ENCODE measurements at regions not wholly inside any gene's neighbourhood (a gene's known extent, or its start where the extent isn't known, plus 50 kb on each side); places are given as distances from the start of the nearest gene placed in this dataset.

DNA sequence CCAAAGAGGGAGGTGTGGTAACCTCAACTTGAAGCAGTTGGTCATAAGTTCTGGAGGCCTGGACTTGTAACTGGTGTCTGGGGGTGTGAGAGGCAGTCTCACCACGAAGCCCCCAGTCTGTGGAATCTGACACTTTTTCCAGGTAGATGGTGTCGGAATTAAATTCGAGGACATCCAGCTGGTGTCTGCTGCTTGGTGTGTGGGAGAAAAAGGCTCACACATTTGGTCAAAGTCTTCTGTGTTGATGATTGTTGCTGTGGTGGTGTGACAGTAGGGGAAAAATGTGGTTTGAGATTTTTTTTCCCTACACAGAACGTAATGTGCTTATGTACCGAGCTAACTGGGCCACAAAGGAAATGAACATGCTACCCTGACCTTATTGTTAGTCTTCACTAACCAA is 251.9 kb downstream of the MAT2B start:
- TF ChIP-seq, protein P1, sequence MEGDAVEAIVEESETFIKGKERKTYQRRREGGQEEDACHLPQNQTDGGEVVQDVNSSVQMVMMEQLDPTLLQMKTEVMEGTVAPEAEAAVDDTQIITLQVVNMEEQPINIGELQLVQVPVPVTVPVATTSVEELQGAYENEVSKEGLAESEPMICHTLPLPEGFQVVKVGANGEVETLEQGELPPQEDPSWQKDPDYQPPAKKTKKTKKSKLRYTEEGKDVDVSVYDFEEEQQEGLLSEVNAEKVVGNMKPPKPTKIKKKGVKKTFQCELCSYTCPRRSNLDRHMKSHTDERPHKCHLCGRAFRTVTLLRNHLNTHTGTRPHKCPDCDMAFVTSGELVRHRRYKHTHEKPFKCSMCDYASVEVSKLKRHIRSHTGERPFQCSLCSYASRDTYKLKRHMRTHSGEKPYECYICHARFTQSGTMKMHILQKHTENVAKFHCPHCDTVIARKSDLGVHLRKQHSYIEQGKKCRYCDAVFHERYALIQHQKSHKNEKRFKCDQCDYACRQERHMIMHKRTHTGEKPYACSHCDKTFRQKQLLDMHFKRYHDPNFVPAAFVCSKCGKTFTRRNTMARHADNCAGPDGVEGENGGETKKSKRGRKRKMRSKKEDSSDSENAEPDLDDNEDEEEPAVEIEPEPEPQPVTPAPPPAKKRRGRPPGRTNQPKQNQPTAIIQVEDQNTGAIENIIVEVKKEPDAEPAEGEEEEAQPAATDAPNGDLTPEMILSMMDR (IDR thresholded peaks at IDR 0.05; ENCODE audit: low read depth, low read length, missing control alignments), result no peak
- H3K4me3 ChIP-seq (replicated peaks; ENCODE audit: low read depth, low read length), result no peak overlapping the region
- no peak for DNase-seq (ENCODE audit: extremely low read depth, low read depth)

DNA sequence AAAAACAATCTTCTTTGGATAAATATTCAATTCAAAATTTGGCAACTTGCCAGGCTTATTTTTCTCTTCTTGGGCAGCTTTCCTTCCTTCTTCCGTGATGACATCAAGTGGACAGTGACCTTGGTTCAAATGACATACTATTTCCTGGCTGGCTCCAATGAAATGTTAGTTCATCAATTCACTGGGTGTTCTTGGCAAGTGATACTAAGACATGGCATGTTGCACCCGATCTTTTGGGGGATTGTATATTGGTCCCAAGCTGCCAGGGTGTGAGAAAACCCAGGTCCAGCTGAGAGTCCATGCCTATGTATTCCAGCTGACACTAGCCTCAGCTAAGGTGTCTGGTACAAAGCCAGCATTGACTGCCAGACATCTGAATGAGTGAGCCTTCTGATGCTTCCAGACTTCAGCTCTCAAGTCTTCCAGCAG is 252.9 kb downstream of the MAT2B start:
- H3K4me3 ChIP-seq (replicated peaks; ENCODE audit: low read depth, low read length), result no peak overlapping the region
- TF ChIP-seq, protein P1 (IDR thresholded peaks at IDR 0.05; ENCODE audit: low read depth, low read length, missing control alignments), result no peak

DNA sequence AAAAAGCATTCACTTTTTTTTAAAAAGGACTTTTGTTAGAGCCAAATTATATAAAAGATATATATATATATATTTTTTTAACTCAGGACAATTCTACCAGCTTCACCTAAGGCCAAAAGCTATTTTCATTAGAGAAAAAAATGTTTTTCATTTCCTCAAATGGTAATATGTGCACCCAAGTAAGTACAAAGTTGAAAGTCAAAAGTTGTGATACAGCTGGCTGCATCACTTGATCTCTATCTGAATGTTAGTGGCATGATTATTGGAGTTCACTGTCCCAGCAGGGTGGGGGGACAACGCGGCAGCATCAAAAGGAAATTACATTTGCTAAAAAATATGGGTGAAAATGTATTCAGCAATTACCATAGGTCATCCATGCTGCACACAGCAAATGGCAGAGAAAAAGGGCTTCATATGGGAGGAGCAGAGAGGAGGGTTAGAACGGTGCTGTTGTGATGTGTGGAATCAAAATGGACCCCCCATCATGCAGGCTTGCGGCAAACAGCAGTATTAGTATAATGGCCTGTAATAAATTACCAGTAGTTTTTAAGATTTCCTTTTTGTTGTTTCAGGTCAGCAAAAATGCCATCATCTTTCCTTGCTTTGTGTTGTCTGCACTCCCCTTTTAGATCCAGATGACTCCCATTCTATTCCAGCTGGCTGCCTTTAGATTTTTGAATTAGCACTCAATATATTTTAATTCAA is 253.7 kb downstream of the MAT2B start:
- no peak overlapping the region for H3K4me3 ChIP-seq (replicated peaks; ENCODE audit: low read depth, low read length)
- TF ChIP-seq, protein P1 (IDR thresholded peaks at IDR 0.05; ENCODE audit: low read depth, low read length, missing control alignments), result no peak
- DNase-seq (ENCODE audit: extremely low read depth, low read depth), result no peak

More for the DNA sequence above, 252.9 kb downstream of the MAT2B start:
- DNase-seq (ENCODE audit: extremely low read depth, low read depth), result no peak

DNA sequence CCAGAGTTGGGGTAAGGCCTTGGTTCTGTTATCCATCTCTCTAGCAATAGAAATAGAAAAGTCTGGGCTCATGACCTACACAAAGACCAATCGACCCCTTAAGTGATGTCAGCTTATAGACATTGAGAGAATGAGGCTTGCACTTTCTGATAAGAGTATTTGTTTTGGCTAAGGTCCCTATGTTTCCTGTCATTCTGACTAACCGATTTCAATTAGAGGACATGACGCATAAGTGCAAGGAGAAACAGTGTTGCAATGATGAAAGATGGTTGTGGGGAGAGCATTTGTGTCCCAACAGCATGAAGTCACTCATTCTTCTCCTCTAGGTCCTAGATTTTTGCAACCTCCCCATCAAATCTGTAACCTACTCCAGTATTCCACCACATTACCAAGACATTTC is 255.1 kb downstream of the MAT2B start:
- TF ChIP-seq, protein P1 (IDR thresholded peaks at IDR 0.05; ENCODE audit: low read depth, low read length, missing control alignments), result no peak
- H3K4me3 ChIP-seq (replicated peaks; ENCODE audit: low read depth, low read length), result no peak overlapping the region
- no peak for DNase-seq (ENCODE audit: extremely low read depth, low read depth)

DNA sequence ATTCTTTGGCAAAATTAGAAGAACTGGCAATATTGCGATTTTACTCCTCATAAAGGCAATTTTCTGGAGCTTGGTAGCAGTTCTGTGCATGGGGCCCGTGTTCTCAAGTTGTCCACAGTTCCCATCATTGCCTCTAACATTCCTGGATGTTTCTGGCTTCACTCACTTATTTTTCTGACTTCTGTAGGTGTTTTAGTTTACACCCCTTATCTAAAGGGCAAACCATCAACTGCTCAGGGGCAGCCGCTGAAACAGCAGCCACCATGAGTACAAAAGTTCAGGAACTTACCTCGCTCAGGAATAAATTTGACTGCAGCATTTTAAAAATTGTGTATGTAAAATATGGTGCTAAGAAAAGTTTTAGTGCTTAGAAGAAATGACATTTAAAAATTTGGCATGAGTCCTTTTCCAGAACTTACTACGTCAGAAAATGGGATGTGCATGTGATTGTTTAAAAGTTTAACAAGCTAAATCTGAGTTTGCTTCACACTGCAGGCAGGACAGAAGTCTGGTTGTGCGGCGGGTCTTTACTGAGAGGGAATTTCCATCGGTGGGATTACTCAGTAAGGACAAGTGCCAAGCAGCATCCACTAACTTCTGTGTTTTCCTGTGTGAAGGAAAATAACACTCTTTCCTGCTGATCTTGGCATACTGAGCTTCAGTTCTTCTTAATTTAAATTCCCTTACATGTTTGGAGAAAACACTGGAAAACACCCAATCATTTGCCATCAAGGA is 261.7 kb downstream of the MAT2B start:
- no peak overlapping the region for H3K4me3 ChIP-seq (replicated peaks; ENCODE audit: low read depth, low read length)
- DNase-seq (ENCODE audit: extremely low read depth, low read depth), result no peak
- TF ChIP-seq, protein P1 (IDR thresholded peaks at IDR 0.05; ENCODE audit: low read depth, low read length, missing control alignments), result no peak

DNA sequence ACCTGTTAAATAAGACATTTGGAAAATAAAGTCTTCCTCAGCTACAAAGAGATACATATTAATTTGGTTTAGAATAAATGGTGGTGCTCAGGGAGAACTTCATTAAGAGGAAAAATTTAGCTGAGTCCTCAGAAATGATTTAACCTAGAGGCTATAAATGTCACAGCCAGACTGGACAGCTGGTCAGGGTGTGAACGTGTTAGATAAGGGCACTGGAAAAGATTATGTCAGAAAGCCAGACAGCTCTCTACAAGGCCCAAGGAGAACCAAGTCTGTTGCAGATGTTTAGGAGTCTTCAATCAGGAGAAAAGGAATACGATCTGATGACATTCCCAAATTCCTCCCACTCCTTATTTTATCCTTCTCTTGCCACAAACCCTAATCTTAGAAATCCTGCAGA is 265.2 kb downstream of the MAT2B start:
- TF ChIP-seq, protein P1 (IDR thresholded peaks at IDR 0.05; ENCODE audit: low read depth, low read length, missing control alignments), result no peak
- no peak for DNase-seq (ENCODE audit: extremely low read depth, low read depth)
- H3K4me3 ChIP-seq (replicated peaks; ENCODE audit: low read depth, low read length), result no peak overlapping the region
